ENCODE measurements at regions not wholly inside any gene's neighbourhood (a gene's known extent, or its start where the extent isn't known, plus 50 kb on each side); places are given as distances from the start of the nearest gene placed in this dataset.
A peak's percentile ranks its signal among the peaks of the same experiment; 100 is the strongest.

DNA sequence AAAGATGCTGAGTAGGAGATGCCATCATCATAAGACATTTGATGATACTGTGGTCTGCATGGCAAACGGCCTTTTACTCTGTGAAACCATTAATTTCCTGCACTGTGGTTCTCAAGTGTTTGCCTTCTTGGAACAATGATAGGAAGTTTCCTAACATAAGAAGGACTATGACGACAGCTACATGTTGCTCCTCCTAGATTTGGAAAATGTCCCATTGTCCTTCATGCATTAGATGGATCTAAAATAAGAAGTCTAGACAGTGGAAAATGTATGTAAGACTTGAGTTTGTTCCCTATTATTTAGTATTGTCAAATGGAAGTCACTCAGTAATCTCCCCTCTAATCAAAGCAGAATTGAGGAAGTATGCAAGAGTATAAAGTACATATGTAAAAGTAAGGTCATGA is 98.5 kb upstream of the TMEM170B start:
- no peaks in the 10 kb centered on the region for H3K27me3 Mint-ChIP-seq
- peaks cover 5 to 22% (median 17%) of the 10 kb centered on the region in 3 donors for H3K4me1 Mint-ChIP-seq
- no peak overlapping the region for H3K4me3 Mint-ChIP-seq
- no peaks in the 10 kb centered on the region for H3K9me3 Mint-ChIP-seq
- peaks cover 3% of the 10 kb centered on the region for H3K36me3 Mint-ChIP-seq
- no peak overlapping the region for H3K27ac Mint-ChIP-seq

DNA sequence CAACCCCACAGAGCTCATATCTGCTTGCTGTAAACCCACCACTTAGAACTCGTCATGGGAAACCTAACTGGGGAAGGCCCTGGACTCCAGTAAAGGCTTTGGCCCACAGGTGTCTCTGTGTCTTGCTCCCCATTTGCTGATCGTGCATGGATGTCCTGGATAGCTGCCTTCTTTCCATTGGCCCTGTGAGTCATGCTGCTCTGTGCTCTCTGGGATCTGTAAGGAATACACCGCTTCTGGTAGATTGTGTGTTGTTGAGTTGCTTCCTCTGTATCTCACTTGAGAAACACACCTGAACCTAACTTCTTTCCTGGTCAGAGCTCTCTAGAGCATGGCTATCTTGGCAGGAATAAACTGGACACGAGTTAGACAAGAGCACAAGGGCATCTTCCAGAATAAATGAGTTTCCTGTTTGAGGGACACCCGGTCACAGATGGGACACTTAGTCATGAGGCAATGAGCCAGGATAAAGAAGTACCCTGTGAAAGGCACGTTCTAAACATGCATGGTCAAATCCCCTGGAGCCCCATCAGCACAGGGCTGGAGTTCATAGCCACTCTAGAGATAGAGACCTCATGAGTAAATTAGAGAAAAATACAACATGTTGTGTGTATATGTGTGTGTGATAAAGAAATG is 99.6 kb upstream of the TMEM170B start:
- no peaks in the 10 kb centered on the region for H3K9me3 Mint-ChIP-seq
- no peaks in the 10 kb centered on the region for H3K27me3 Mint-ChIP-seq
- peaks cover 3% of the 10 kb centered on the region for H3K36me3 Mint-ChIP-seq
- no peak overlapping the region for H3K4me3 Mint-ChIP-seq
- peaks cover 2 to 14% (median 13%) of the 10 kb centered on the region in 3 donors for H3K4me1 Mint-ChIP-seq
- H3K27ac Mint-ChIP-seq = no peak overlapping the region

GRCh38 chr6:11436508-11437096 is 100.9 kb upstream of the TMEM170B start:
- peaks cover 0 to 6% (median 4%) of the 10 kb centered on the region in 3 donors for H3K4me1 Mint-ChIP-seq

GRCh38 chr6:11434565-11435326 is 102.8 kb upstream of the TMEM170B start:
- peaks cover 0 to 11% (median 4%) of the 10 kb centered on the region in 3 donors for H3K4me1 Mint-ChIP-seq
- peaks cover 3% of the 10 kb centered on the region for H3K36me3 Mint-ChIP-seq
- H3K9me3 Mint-ChIP-seq = no peaks in the 10 kb centered on the region
- no peaks in the 10 kb centered on the region for H3K27me3 Mint-ChIP-seq
- H3K27ac Mint-ChIP-seq = no peak overlapping the region
- no peak overlapping the region for H3K4me3 Mint-ChIP-seq

More at GRCh38 chr6:11436508-11437096, 100.9 kb upstream of the TMEM170B start:
- Mint-ChIP-seq H3K9me3 (no peaks in the 10 kb centered on the region), H3K36me3 (peaks cover 3% of the 10 kb centered on the region), H3K4me3 (no peak overlapping the region), H3K27me3 (no peaks in the 10 kb centered on the region), H3K27ac (no peak overlapping the region)

DNA sequence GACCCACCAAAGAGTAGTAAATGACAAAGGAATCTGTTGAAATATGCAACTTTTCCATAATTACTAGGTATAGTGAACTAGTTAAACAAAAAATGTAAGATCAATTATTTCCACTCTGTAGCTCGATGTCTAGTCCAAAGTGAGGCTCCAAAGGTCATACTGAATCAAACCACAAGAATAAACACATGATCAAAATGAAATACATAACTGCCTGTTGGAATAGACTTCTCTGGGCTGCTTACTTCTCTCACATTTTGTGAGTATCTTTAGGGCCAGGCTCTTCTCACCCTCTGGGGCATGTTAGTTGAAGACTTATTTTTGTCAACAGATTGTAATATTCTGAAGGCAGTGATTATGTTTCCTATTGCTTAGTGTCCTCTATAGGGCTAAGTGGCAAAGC is 103.7 kb upstream of the TMEM170B start:
- no peaks in the 10 kb centered on the region for H3K9me3 Mint-ChIP-seq
- H3K27ac Mint-ChIP-seq = no peak overlapping the region
- no peaks in the 10 kb centered on the region for H3K27me3 Mint-ChIP-seq
- H3K36me3 Mint-ChIP-seq = peaks cover 3% of the 10 kb centered on the region
- H3K4me1 Mint-ChIP-seq = peaks cover 8 to 16% (median 9%) of the 10 kb centered on the region in 3 donors
- H3K4me3 Mint-ChIP-seq = no peak overlapping the region

DNA sequence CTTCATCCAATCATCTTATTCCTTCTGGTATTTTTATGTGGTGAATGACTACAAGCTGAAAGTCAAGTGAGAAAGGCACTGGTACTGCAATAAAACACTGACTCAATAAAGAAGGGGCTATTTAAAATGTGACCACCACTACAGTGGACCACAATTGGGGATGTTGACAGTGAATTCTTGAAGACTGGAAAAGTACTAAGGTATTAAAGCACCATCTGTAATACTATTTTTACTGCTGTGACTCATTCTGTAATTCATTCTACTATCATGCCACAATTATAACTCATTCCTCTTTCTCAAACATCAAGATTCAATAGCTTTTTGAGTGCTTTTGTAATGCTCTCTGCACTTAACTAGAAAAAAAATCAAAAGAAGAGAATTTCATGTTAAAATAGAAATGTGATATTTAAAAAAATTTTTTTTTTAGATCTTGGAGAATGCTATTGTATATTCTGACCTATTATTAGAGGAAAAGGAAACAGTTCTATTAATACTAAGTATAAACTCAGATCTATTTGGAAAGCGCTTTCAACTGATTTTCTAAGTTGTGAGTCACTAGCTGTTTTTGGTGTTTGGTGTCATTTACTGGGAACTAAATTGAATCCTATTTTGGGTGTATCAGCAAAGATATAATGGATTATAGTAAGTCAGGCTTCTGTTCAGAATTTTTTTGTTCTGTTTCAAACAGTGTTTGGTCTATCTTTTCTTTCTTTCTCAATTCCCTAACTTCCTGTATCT is 104.7 kb upstream of the TMEM170B start:
- Mint-ChIP-seq H3K36me3 (peaks cover 3% of the 10 kb centered on the region), H3K4me1 (peaks cover 18 to 26% (median 18%) of the 10 kb centered on the region in 3 donors), H3K27me3 (no peaks in the 10 kb centered on the region), H3K4me3 (no peak overlapping the region), H3K9me3 (no peaks in the 10 kb centered on the region), H3K27ac (no peak overlapping the region)

GRCh38 chr6:11432091-11432490 is 105.5 kb upstream of the TMEM170B start:
- Mint-ChIP-seq H3K9me3 (no peaks in the 10 kb centered on the region), H3K27me3 (no peaks in the 10 kb centered on the region), H3K36me3 (peaks cover 3% of the 10 kb centered on the region), H3K4me1 (peaks cover 18 to 26% (median 18%) of the 10 kb centered on the region in 3 donors), H3K27ac (no peak overlapping the region), H3K4me3 (no peak overlapping the region)

DNA sequence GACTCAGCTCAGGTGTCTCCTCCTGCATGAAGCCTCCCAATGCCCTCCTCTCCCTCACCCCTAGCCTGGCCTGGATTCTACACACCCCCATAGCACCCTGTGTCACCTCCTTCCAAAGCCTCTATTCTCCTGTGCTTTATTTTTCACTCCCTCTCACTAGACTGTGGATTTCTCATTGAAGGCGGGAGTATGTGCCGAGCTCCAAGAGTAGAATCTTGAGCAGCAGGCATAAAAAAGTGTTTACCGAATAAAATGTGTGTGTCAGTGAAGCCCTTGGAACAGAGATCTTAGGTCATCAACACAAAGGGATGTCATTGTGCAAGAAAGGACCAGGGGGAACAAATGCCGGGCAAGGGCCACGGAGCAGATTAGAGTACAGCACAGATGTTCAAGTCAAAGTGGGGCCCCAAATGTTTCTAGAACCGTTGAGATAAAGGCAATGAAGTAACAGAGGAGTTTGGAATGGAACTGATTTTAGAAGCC is 106.1 kb upstream of the TMEM170B start:
- H3K4me1 Mint-ChIP-seq = peaks cover 18 to 28% (median 19%) of the 10 kb centered on the region in 3 donors

DNA sequence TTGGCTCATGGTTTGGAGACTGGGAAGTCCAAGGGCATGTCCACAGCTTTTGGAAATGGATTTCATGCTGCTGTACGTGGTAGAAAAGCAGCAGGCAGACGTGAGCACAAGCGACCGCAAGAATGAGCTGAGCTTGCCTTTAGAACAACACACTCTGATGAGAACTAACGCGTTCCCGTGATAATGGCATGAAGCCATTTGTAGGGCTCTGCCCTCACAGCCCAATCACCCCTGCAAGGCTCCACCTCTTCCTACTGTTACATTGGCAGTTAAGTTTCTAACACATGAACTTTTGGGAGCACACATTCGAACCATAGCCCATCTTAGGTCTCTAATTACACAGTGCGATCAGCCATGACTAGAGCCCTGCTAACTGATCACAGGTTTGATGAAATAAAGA is 107.5 kb upstream of the TMEM170B start:
- H3K4me3 Mint-ChIP-seq = no peak overlapping the region
- H3K36me3 Mint-ChIP-seq = no peaks in the 10 kb centered on the region
- peaks cover 18 to 28% (median 19%) of the 10 kb centered on the region in 3 donors for H3K4me1 Mint-ChIP-seq
- H3K27ac Mint-ChIP-seq = no peak overlapping the region
- no peaks in the 10 kb centered on the region for H3K27me3 Mint-ChIP-seq
- H3K9me3 Mint-ChIP-seq = no peaks in the 10 kb centered on the region

More for the DNA sequence above, 106.1 kb upstream of the TMEM170B start:
- Mint-ChIP-seq H3K36me3 (peaks cover 3% of the 10 kb centered on the region), H3K9me3 (no peaks in the 10 kb centered on the region), H3K4me3 (no peak overlapping the region), H3K27me3 (no peaks in the 10 kb centered on the region), H3K27ac (peak overlapping the region in 1 of 3 donors; percentile 8)

DNA sequence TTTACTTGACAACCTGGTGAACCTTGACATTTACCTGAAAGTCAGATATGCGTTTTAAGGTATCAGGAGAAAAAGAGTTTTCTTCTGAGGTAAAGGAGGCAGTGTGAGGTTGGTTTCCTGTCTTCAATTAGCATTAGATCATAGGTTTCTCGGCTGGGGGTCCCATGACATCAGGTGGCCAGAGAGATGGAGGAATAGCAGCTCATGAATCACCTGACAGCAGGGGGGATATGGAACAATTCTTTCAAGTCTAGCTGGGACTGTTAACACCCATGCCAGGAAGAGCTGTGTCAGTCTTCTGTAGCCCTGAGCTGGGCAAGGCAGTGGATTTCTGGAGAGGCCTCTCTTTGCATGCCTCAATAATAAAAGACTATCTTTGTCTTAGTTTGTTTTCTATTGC is 108.0 kb upstream of the TMEM170B start:
- Mint-ChIP-seq H3K27me3 (no peaks in the 10 kb centered on the region), H3K4me3 (peak overlapping the region in 1 of 4 donors; percentile 87), H3K9me3 (no peaks in the 10 kb centered on the region), H3K36me3 (no peaks in the 10 kb centered on the region), H3K27ac (no peak overlapping the region), H3K4me1 (peaks cover 18 to 28% (median 19%) of the 10 kb centered on the region in 3 donors)

- Mint-ChIP-seq H3K9me3 (no peaks in the 10 kb centered on the region), H3K27ac (no peak overlapping the region), H3K36me3 (no peaks in the 10 kb centered on the region), H3K27me3 (no peaks in the 10 kb centered on the region), H3K4me3 (peak overlapping the region in 2 of 4 donors; percentile 52 to 87), H3K4me1 (peaks cover 18 to 28% (median 19%) of the 10 kb centered on the region in 3 donors)
Observed at GRCh38 chr6:11428895-11429294, 108.7 kb upstream of the TMEM170B start.

GRCh38 chr6:11428371-11428770 is 109.2 kb upstream of the TMEM170B start:
- no peaks in the 10 kb centered on the region for H3K9me3 Mint-ChIP-seq
- H3K27ac Mint-ChIP-seq = peak overlapping the region in 1 of 3 donors; percentile 28
- peaks cover 18 to 28% (median 19%) of the 10 kb centered on the region in 3 donors for H3K4me1 Mint-ChIP-seq
- H3K4me3 Mint-ChIP-seq = peak overlapping the region in 2 of 4 donors; percentile 75 to 87
- no peaks in the 10 kb centered on the region for H3K27me3 Mint-ChIP-seq
- no peaks in the 10 kb centered on the region for H3K36me3 Mint-ChIP-seq

GRCh38 chr6:11427723-11428245 is 109.8 kb upstream of the TMEM170B start:
- Mint-ChIP-seq H3K4me1 (peaks cover 18 to 28% (median 22%) of the 10 kb centered on the region in 3 donors), H3K9me3 (no peaks in the 10 kb centered on the region), H3K36me3 (no peaks in the 10 kb centered on the region), H3K27me3 (no peaks in the 10 kb centered on the region), H3K4me3 (peak overlapping the region in 1 of 4 donors; percentile 87), H3K27ac (no peak overlapping the region)

DNA sequence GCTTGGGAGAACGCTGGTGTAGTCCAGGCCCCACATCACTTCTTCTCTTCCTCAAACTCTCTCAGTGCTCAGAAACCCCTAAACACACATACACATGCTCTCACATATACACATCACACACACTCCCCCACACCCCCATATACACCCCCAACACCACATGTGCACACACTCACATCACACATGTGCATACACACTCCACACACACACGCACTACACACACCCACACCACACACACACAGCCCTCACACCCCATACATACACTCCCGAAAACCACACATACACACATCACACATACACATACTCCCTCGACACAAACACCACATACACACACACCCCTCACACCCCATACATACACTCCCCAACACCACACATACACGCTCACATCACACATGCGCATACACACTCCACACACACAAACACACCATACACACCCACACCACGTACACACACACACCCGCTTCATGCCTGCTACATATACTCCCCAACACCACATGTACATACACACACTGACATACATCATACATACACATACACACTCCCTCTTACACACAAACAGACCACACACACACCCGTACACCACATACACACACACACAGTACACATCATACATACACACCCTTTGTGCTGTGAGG is 110.3 kb upstream of the TMEM170B start:
- Mint-ChIP-seq H3K9me3 (no peaks in the 10 kb centered on the region), H3K4me3 (no peak overlapping the region), H3K36me3 (no peaks in the 10 kb centered on the region), H3K27ac (no peak overlapping the region), H3K27me3 (no peaks in the 10 kb centered on the region), H3K4me1 (peaks cover 18 to 25% (median 22%) of the 10 kb centered on the region in 3 donors)
